H1 (cell line): ENCODE measurements at regions not wholly inside any gene's neighbourhood (a gene's known extent, or its start where the extent isn't known, plus 50 kb on each side); places are given as distances from the start of the nearest gene placed in this dataset.

ENCODE experiments used
- CTCF ChIA-PET: fragments of 300-600 bp; sonication (Branson Sonifier 250); formaldehyde crosslinking; loops from one replicate; lab custom pipeline; 2021; ENCODE audit not compliant: partially characterized antibody; lab: Charles Lee
- POLR2A ChIA-PET: fragments of 300-600 bp; sonication (Branson Sonifier 250); formaldehyde crosslinking; loops from one replicate; lab custom pipeline; 2021; ENCODE audit warnings: inconsistent platforms; ENCODE audit not compliant: partially characterized antibody; lab: Charles Lee
- DNase-seq, 2 experiments: peaks; one replicate each; pipeline versions ENCODE4 v3.0.0 to v3.0.0-alpha.2; 2010 to 2022; ENCODE audit warnings: low spot score in 2 of 2, low read depth in 1 of 2, mixed read lengths in 1 of 2
- FAIRE-seq: peaks from 2 replicates; lab custom pipeline; 2011; peaks lifted over from hg19 to GRCh38; lab: Jason Lieb, UNC
- H2AFZ ChIP-seq: 2 replicates; pipeline ENCODE4 v1.8.1; 2012; ENCODE audit warnings: low read length, inconsistent platforms
- H2AK5ac ChIP-seq: 2 replicates; pipeline ENCODE4 v1.6.1; 2013; ENCODE audit warnings: low read depth, low read length
- H2BK120ac ChIP-seq: replicated peaks from 2 replicates; pipeline ENCODE3; 2013; ENCODE audit warnings: low read depth, low read length, inconsistent platforms
- H2BK12ac ChIP-seq: 2 replicates; pipeline ENCODE4 v1.6.1; 2013; ENCODE audit warnings: low read depth, low read length
- H2BK15ac ChIP-seq: 2 replicates; pipeline ENCODE4 v1.6.1; 2013; ENCODE audit warnings: low read length
- H2BK20ac ChIP-seq: 2 replicates; pipeline ENCODE4 v1.6.1; 2013; ENCODE audit warnings: low read length
- H2BK5ac ChIP-seq: 2 replicates; pipeline ENCODE4 v1.6.1; 2013; ENCODE audit warnings: low read depth, low read length
- H3K14ac ChIP-seq: 2 replicates; pipeline ENCODE4 v1.6.1; 2013; ENCODE audit warnings: inconsistent platforms; ENCODE audit not compliant: insufficient read length
- H3K18ac ChIP-seq: 2 replicates; pipeline ENCODE4 v1.6.1; 2013; ENCODE audit warnings: low read length; ENCODE audit errors: extremely low read depth
- H3K23ac ChIP-seq: 2 replicates; pipeline ENCODE4 v1.6.1; 2013; ENCODE audit warnings: inconsistent platforms; ENCODE audit not compliant: insufficient read length
- H3K23me2 ChIP-seq: 2 replicates; pipeline ENCODE4 v1.6.1; 2013; ENCODE audit warnings: low read depth, low read length
- H3K27ac ChIP-seq: 2 replicates; pipeline ENCODE4 v1.6.1; 2011; ENCODE audit warnings: low read depth, low read length, inconsistent platforms
- H3K27me3 ChIP-seq, 4 experiments: replicated peaks in 1 of 4; 1 replicate in 1 of 4; 2 replicates in 3 of 4; pipeline versions ENCODE4 v1.6.1 to v1.8.1; 2011 to 2013; ENCODE audit warnings: low read length in 3 of 4, mild to moderate bottlenecking in 3 of 4, inconsistent platforms in 2 of 4, mixed read lengths in 2 of 4, moderate library complexity in 1 of 4; ENCODE audit not compliant: control insufficient read depth in 3 of 4, insufficient read depth in 3 of 4; ENCODE audit errors: extremely low read depth in 1 of 4
- H3K36me3 ChIP-seq, 4 experiments: 2 replicates each; pipeline versions ENCODE4 v1.6.1 to v1.8.1; 2011 to 2013; ENCODE audit warnings: mild to moderate bottlenecking in 4 of 4, low read length in 3 of 4, moderate library complexity in 2 of 4, control low read depth in 1 of 4, inconsistent platforms in 1 of 4; ENCODE audit not compliant: insufficient read depth in 4 of 4, control insufficient read depth in 2 of 4
- H3K4ac ChIP-seq: replicated peaks from 2 replicates; pipeline ENCODE3; 2013; ENCODE audit warnings: low read length, low read depth, mixed read lengths, inconsistent platforms; ENCODE audit not compliant: insufficient read length
- H3K4me1 ChIP-seq, 4 experiments: replicated peaks in 1 of 4; 1 replicate in 1 of 4; 2 replicates in 3 of 4; pipeline versions ENCODE4 v1.6.1 to v1.8.1; 2011 to 2013; ENCODE audit warnings: low read length in 3 of 4, inconsistent platforms in 2 of 4, mixed read lengths in 1 of 4; ENCODE audit not compliant: insufficient read depth in 4 of 4, control insufficient read depth in 3 of 4
- H3K4me2 ChIP-seq, 2 experiments: 2 replicates each; pipeline versions ENCODE4 v1.6.1 to v1.8.1; 2011 to 2013; ENCODE audit warnings: low read depth in 2 of 2, low read length in 2 of 2, control low read depth in 1 of 2, inconsistent platforms in 1 of 2, mild to moderate bottlenecking in 1 of 2; ENCODE audit not compliant: insufficient read depth in 1 of 2
- H3K4me3 ChIP-seq, 4 experiments: fragments of 200-600, 300-600 bp in 1 of 4; sonication (generic), shearing (Covaris generic), sonication (Bioruptor Twin) in 1 of 4; 2 replicates each; pipeline versions ENCODE4 v1.5.1 to v1.8.1; 2011 to 2016; ENCODE audit warnings: low read length in 4 of 4, low read depth in 3 of 4, control low read depth in 2 of 4, inconsistent platforms in 2 of 4, mild to moderate bottlenecking in 2 of 4, mixed read lengths in 1 of 4, moderate library complexity in 1 of 4; ENCODE audit not compliant: insufficient read depth in 2 of 4; ENCODE audit errors: extremely low read depth in 1 of 4
- H3K56ac ChIP-seq: replicated peaks from 2 replicates; pipeline ENCODE3; 2013; ENCODE audit warnings: low read depth, mild to moderate bottlenecking, mixed read lengths, low read length, inconsistent platforms; ENCODE audit not compliant: insufficient read length
- H3K79me1 ChIP-seq: 2 replicates; pipeline ENCODE4 v1.6.1; 2013; ENCODE audit warnings: low read depth, low read length, control low read depth
- H3K79me2 ChIP-seq, 2 experiments: 2 replicates each; pipeline versions ENCODE4 v1.6.1 to v1.8.1; 2012 to 2013; ENCODE audit warnings: low read length in 2 of 2, mild to moderate bottlenecking in 2 of 2, inconsistent platforms in 1 of 2; ENCODE audit not compliant: insufficient read depth in 2 of 2, control insufficient read depth in 1 of 2
- H3K9ac ChIP-seq, 4 experiments: replicated peaks in 1 of 4; 1 replicate in 1 of 4; 2 replicates in 3 of 4; pipeline versions ENCODE4 v1.6.1 to v1.8.1; 2011 to 2013; ENCODE audit warnings: low read depth in 3 of 4, low read length in 3 of 4, control low read depth in 2 of 4, mild to moderate bottlenecking in 2 of 4, moderate library complexity in 2 of 4, inconsistent platforms in 1 of 4; ENCODE audit errors: extremely low read depth in 1 of 4
- H3K9me3 ChIP-seq, 2 experiments: 2 replicates each; pipeline versions ENCODE4 v1.6.1 to v1.8.1; 2012 to 2013; ENCODE audit warnings: mild to moderate bottlenecking in 2 of 2, moderate library complexity in 2 of 2, control low read depth in 1 of 2, inconsistent platforms in 1 of 2, low read depth in 1 of 2, low read length in 1 of 2, mixed read lengths in 1 of 2; ENCODE audit not compliant: insufficient read depth in 2 of 2
- H4K20me1 ChIP-seq, 2 experiments: replicated peaks in 1 of 2; 2 replicates each; pipeline versions ENCODE3 to v1.8.1; 2011 to 2013; ENCODE audit warnings: inconsistent platforms in 2 of 2, low read length in 2 of 2, mild to moderate bottlenecking in 1 of 2; ENCODE audit not compliant: insufficient read depth in 2 of 2, control insufficient read depth in 1 of 2
- H4K5ac ChIP-seq: 2 replicates; pipeline ENCODE4 v1.6.1; 2013; ENCODE audit warnings: low read length, low read depth, mixed read lengths, inconsistent platforms; ENCODE audit not compliant: insufficient read length
- H4K8ac ChIP-seq: 2 replicates; pipeline ENCODE4 v1.8.0; 2013; ENCODE audit warnings: mild to moderate bottlenecking, moderate library complexity, low read length, inconsistent platforms; ENCODE audit not compliant: insufficient read depth; ENCODE audit errors: extremely low read depth
- H4K91ac ChIP-seq: replicated peaks from 2 replicates; pipeline ENCODE3; 2013; ENCODE audit warnings: low read length, mixed read lengths, inconsistent platforms; ENCODE audit not compliant: insufficient read length
- GTF2F1 ChIP-seq: IDR thresholded peaks from 2 replicates; pipeline ENCODE4 v1.6.1; 2012; ENCODE audit warnings: low read depth, low read length, improper control_type of control experiment, borderline replicate concordance
- HDAC2 ChIP-seq, 2 experiments: fragments of 300-600 bp in 1 of 2; sonication (generic) in 1 of 2; IDR thresholded peaks; 2 replicates each; pipeline ENCODE4 v1.6.1; 2011 to 2012; ENCODE audit warnings: low read depth in 2 of 2, low read length in 2 of 2, mild to moderate bottlenecking in 2 of 2, moderate library complexity in 2 of 2, borderline replicate concordance in 1 of 2, inconsistent platforms in 1 of 2
- MAX ChIP-seq: IDR thresholded peaks from 2 replicates; pipeline ENCODE4 v1.6.1; 2012; ENCODE audit warnings: inconsistent platforms
- SIN3A ChIP-seq, 2 experiments: IDR thresholded peaks in 1 of 2; conservative IDR thresholded peaks in 1 of 2; 2 replicates each; pipeline ENCODE4 v1.6.1; 2011 to 2012; ENCODE audit warnings: low read length in 2 of 2, improper control_type of control experiment in 1 of 2, low read depth in 1 of 2, mild to moderate bottlenecking in 1 of 2
- SIX5 ChIP-seq: IDR thresholded peaks from 2 replicates; pipeline ENCODE4 v1.6.1; 2011; ENCODE audit warnings: mild to moderate bottlenecking, low read depth, low read length
- SP2 ChIP-seq: IDR thresholded peaks from 2 replicates; pipeline ENCODE4 v1.6.1; 2012; ENCODE audit warnings: mild to moderate bottlenecking, low read length, inconsistent platforms
- TAF7 ChIP-seq: optimal IDR thresholded peaks from 2 replicates; pipeline ENCODE3; 2011; ENCODE audit warnings: low read depth, mild to moderate bottlenecking, inconsistent platforms, low read length, moderate library complexity, borderline replicate concordance
- WGBS, 2 experiments: shearing (Covaris generic) in 1 of 2; methylation state at CpG; one replicate each; pipeline versions ENCODE4 v1.1.6 to v1.1.7; 2013 to 2015; ENCODE audit warnings: low lambda C conversion rate in 2 of 2, mixed read lengths in 2 of 2, inconsistent platforms in 1 of 2, low coverage in 1 of 2, missing lambda C conversion rate in 1 of 2; ENCODE audit not compliant: insufficient replicate concordance in 2 of 2, insufficient coverage in 1 of 2, insufficient read length in 1 of 2; ENCODE audit errors: extremely low coverage in 1 of 2, missing lambda C conversion rate in 1 of 2; 5-methylcytosine and 5-hydroxymethylcytosine counted together

DNA sequence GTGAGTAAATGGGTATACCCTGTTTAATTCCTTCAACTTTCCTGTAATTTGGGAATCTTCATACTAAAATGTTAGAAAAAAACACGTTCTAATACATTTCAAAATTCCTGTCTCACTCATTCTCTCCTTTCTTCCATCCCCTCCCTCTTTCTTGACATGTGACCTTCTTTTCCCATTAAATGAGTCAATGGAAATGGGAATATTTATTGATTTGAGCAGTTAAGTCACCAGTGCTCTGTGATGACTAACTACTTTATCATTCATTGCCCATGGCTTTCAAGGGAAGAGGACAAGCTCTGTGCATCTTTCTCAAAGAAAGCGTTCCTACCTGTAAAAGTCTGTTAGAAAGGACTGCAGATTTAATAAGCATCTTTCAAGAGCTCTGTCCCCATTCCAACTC is 144.4 kb upstream of the MAP3K1 start:
- 0 out of 2 replicates have a peak overlapping the region, but pooled peaks have one; percentile 41 for H2BK20ac ChIP-seq
- H3K4ac ChIP-seq, result no peak overlapping the region
- no peak overlapping the region for H3K56ac ChIP-seq
- CTCF ChIA-PET, result interaction anchor here (1.0 to 2.1 kb wide), 2 partner anchors 167 to 380 kb away, joined by 3 to 8 read pairs; no protein-coding TSS in a partner anchor
- H2AK5ac ChIP-seq, result no peak overlapping the region
- no peak overlapping the region for H3K18ac ChIP-seq
- 78% methylated on average over 2 of the region's 2 CpGs; no CpG with 5 or more reads in 1 of the 2 experiments for WGBS, 2 experiments
- H4K91ac ChIP-seq, result no peak overlapping the region
- FAIRE-seq, result no peak
- H3K79me1 ChIP-seq, result no peaks in the 10 kb centered on the region
- H4K20me1 ChIP-seq, result no peaks in the 10 kb centered on the region
- peak overlapping the region in 1 of 4 experiments; percentile 19; a peak in 1 of 8 replicates for H3K4me3 ChIP-seq
- no peak overlapping the region for H3K14ac ChIP-seq
- H3K36me3 ChIP-seq, result no peaks in the 10 kb centered on the region
- no peak overlapping the region for H3K9ac ChIP-seq
- H3K4me1 ChIP-seq, result peaks cover 11 to 20% (median 16%) of the 10 kb centered on the region in 4 experiments
- no peak for DNase-seq
- H2BK12ac ChIP-seq, result no peak overlapping the region; the same call in 1 of the 2 replicates
- no peaks in the 10 kb centered on the region for H3K9me3 ChIP-seq
- peaks cover 0 to 6% (median 0%) of the 10 kb centered on the region in 4 experiments; a peak in 2 of 7 replicates for H3K27me3 ChIP-seq
- no peak overlapping the region for H2BK5ac ChIP-seq
- H3K23me2 ChIP-seq, result no peaks in the 10 kb centered on the region
- no peak overlapping the region for H2BK15ac ChIP-seq
- H4K5ac ChIP-seq, result no peak overlapping the region
- no peak overlapping the region for H2BK120ac ChIP-seq
- H3K4me2 ChIP-seq, result no peak overlapping the region; a peak in 1 of 4 replicates
- no peak overlapping the region for H3K27ac ChIP-seq
- no peak overlapping the region for H3K23ac ChIP-seq
- POLR2A ChIA-PET, result interaction anchor here (0.9 to 1.0 kb wide), 2 partner anchors 10 to 30 kb away, joined by 3 read pairs; no protein-coding TSS in a partner anchor
- no peak overlapping the region for H2AFZ ChIP-seq
- no peaks in the 10 kb centered on the region for H3K79me2 ChIP-seq
- no peak overlapping the region for H4K8ac ChIP-seq
- TF ChIP-seq SP2, result no peak
- no peak for TF ChIP-seq TAF7
- TF ChIP-seq SIX5, result no peak
- no peak for TF ChIP-seq MAX
- no peak for TF ChIP-seq SIN3A (conservative IDR thresholded peaks at IDR 0.05 in 1 of 2, IDR thresholded peaks at IDR 0.05 in 1 of 2; ENCODE audit: low read depth in 1 of 2, low read length in 2 of 2)
- no peak for TF ChIP-seq HDAC2 (IDR thresholded peaks at IDR 0.05; ENCODE audit: borderline replicate concordance in 1 of 2, low read depth in 2 of 2, low read length in 2 of 2)
- no peak for TF ChIP-seq GTF2F1
